GM12878 (cell line): ENCODE measurements at regions not wholly inside any gene's neighbourhood (a gene's known extent, or its start where the extent isn't known, plus 50 kb on each side); places are given as distances from the start of the nearest gene placed in this dataset.

Experiments used
- CTCF ChIP-seq, 3 experiments: IDR thresholded peaks in 2 of 3; conservative IDR thresholded peaks in 1 of 3; 2 replicates each; pipeline ENCODE4 v1.5.1; 2011; ENCODE audit warnings: low read depth in 3 of 3, low read length in 3 of 3, mild to moderate bottlenecking in 3 of 3, control low read depth in 2 of 3, moderate library complexity in 2 of 3, inconsistent platforms in 1 of 3, mixed read lengths in 1 of 3; ENCODE audit not compliant: control insufficient read depth in 2 of 3, insufficient read depth in 1 of 3; ENCODE audit errors: extremely low read depth in 1 of 3
- EP300 ChIP-seq, 2 experiments: fragments of 150-350 bp in 1 of 2; IDR thresholded peaks; 2 replicates each; pipeline ENCODE4 v1.6.1; 2011 to 2012; ENCODE audit warnings: low read depth in 2 of 2, low read length in 2 of 2, borderline replicate concordance in 1 of 2, improper control_type of control experiment in 1 of 2, inconsistent platforms in 1 of 2; ENCODE audit not compliant: control insufficient read depth in 1 of 2
- HDAC2 ChIP-seq: fragments of 200-600 bp; sonication (generic); IDR thresholded peaks from 2 replicates; pipeline ENCODE4 v1.6.1; 2017
- KDM1A ChIP-seq: fragments of 200-600 bp; sonication (generic); IDR thresholded peaks from 2 replicates; pipeline ENCODE4 v1.6.1; 2016; ENCODE audit warnings: borderline replicate concordance
- MXI1 ChIP-seq: fragments of 150-350 bp; IDR thresholded peaks from 2 replicates; pipeline ENCODE4 v1.6.1; 2011; ENCODE audit warnings: low read depth, mild to moderate bottlenecking, inconsistent platforms, low read length, improper control_type of control experiment
- POLR2A ChIP-seq: IDR thresholded peaks from 2 replicates; pipeline ENCODE4 v1.6.1; 2011; ENCODE audit warnings: low read depth, mild to moderate bottlenecking, low read length
- POLR2AphosphoS5 ChIP-seq: IDR thresholded peaks from 2 replicates; pipeline ENCODE4 v1.6.1; 2011; ENCODE audit warnings: mild to moderate bottlenecking, low read length, inconsistent platforms
- ZBTB11 ChIP-seq: fragments of 450-650 bp; formaldehyde crosslinking; IDR thresholded peaks from 2 replicates; pipeline ENCODE4 v1.5.0; 2022; ENCODE audit warnings: mild to moderate bottlenecking, missing genetic modification characterization

GRCh38 chr7:69182596-69183467 lies 415.4 kb upstream of the AUTS2 start:
- no peak for TF ChIP-seq MXI1
- TF ChIP-seq HDAC2 = no peak
- no peak for TF ChIP-seq EP300 (IDR thresholded peaks at IDR 0.05; ENCODE audit: borderline replicate concordance in 1 of 2, control insufficient read depth in 1 of 2, low read depth in 2 of 2, low read length in 2 of 2)
- TF ChIP-seq CTCF (IDR thresholded peaks at IDR 0.05 in 2 of 3, conservative IDR thresholded peaks at IDR 0.05 in 1 of 3; ENCODE audit: control insufficient read depth in 2 of 3, extremely low read depth in 1 of 3, insufficient read depth in 1 of 3, low read depth in 3 of 3, low read length in 3 of 3) = no peak
- no peak for TF ChIP-seq POLR2AphosphoS5
- no peak for TF ChIP-seq POLR2A
- TF ChIP-seq ZBTB11 = no peak
- no peak for TF ChIP-seq KDM1A
